HEK293 (cell line): ENCODE measurements at regions not wholly inside any gene's neighbourhood (a gene's known extent, or its start where the extent isn't known, plus 50 kb on each side); places are given as distances from the start of the nearest gene placed in this dataset.

Experiments used
- CTCF ChIA-PET: fragments of 350-600 bp; formaldehyde crosslinking; extraction: SDS; loops from one replicate; lab custom pipeline; 2021; ENCODE audit warnings: antibody characterized with exemption; lab: Yijun Ruan, JAX
- POLR2A ChIA-PET: fragments of 300-600 bp; formaldehyde crosslinking; extraction: SDS; loops from one replicate; lab custom pipeline; 2020; ENCODE audit warnings: antibody characterized with exemption, inconsistent platforms; lab: Yijun Ruan, JAX
- H3K27ac ChIP-seq: fragments of 200-500 bp; sonication (Bioruptor generic); 2 replicates; pipeline ENCODE4 v1.5.1; 2014; ENCODE audit warnings: low read depth, low read length, control low read depth, inconsistent platforms; ENCODE audit errors: extremely low read depth
- H3K36me3 ChIP-seq, 2 experiments: fragments of 200-500 bp in 1 of 2; sonication (Bioruptor generic) in 1 of 2; 1 replicate in 1 of 2; 2 replicates in 1 of 2; pipeline ENCODE4 v1.5.1; 2014 to 2017; ENCODE audit warnings: inconsistent platforms in 2 of 2, low read length in 2 of 2; ENCODE audit not compliant: control insufficient read depth in 2 of 2, insufficient read depth in 1 of 2
- H3K4me1 ChIP-seq: fragments of 200-500 bp; sonication (Bioruptor generic); 2 replicates; pipeline ENCODE4 v1.5.1; 2014; ENCODE audit warnings: mild to moderate bottlenecking, low read length, inconsistent platforms; ENCODE audit not compliant: control insufficient read depth, insufficient read depth
- H3K4me3 ChIP-seq: 2 replicates; pipeline ENCODE4 v1.5.1; 2011; ENCODE audit warnings: low read depth, mild to moderate bottlenecking, control low read depth, low read length, moderate library complexity
- H3K9me3 ChIP-seq: fragments of 200-500 bp; sonication (Bioruptor generic); 2 replicates; pipeline ENCODE4 v1.5.1; 2014; ENCODE audit warnings: low read depth, low read length, inconsistent platforms; ENCODE audit not compliant: control insufficient read depth, insufficient read depth
- GFI1B ChIP-seq: fragments of 450-650 bp; formaldehyde crosslinking; IDR thresholded peaks from 2 replicates; pipeline ENCODE4 v1.5.1; 2016; ENCODE audit warnings: missing biosample characterization, missing genetic modification characterization
- KLF9 ChIP-seq: fragments of 450-650 bp; formaldehyde crosslinking; IDR thresholded peaks from 2 replicates; pipeline ENCODE4 v1.5.1; 2016; ENCODE audit warnings: missing biosample characterization, missing genetic modification characterization, low read depth
- RBAK ChIP-seq: fragments of 450-650 bp; formaldehyde crosslinking; IDR thresholded peaks from 2 replicates; pipeline ENCODE4 v1.5.1; 2016; ENCODE audit warnings: missing biosample characterization, missing genetic modification characterization
- TRIM28 ChIP-seq: IDR thresholded peaks from 2 replicates; pipeline ENCODE4 v1.6.1; 2011; ENCODE audit warnings: low read length, control low read depth, borderline replicate concordance
- ZBTB21 ChIP-seq: fragments of 450-650 bp; formaldehyde crosslinking; IDR thresholded peaks from 2 replicates; pipeline ENCODE4 v1.5.1; 2017; ENCODE audit warnings: missing biosample characterization, missing genetic modification characterization
- ZEB2 ChIP-seq: fragments of 450-650 bp; formaldehyde crosslinking; IDR thresholded peaks from 2 replicates; pipeline ENCODE4 v1.5.1; 2016; ENCODE audit warnings: missing biosample characterization, missing genetic modification characterization
- ZNF140 ChIP-seq: fragments of 450-650 bp; formaldehyde crosslinking; IDR thresholded peaks from 2 replicates; pipeline ENCODE4 v1.5.1; 2016; ENCODE audit warnings: missing biosample characterization, missing genetic modification characterization
- ZNF157 ChIP-seq: fragments of 450-650 bp; formaldehyde crosslinking; IDR thresholded peaks from 2 replicates; pipeline ENCODE4 v1.5.1; 2016; ENCODE audit warnings: missing biosample characterization, missing genetic modification characterization
- ZNF2 ChIP-seq: fragments of 450-650 bp; formaldehyde crosslinking; IDR thresholded peaks from 2 replicates; pipeline ENCODE4 v1.5.1; 2016; ENCODE audit warnings: missing biosample characterization, missing genetic modification characterization
- ZNF341 ChIP-seq: fragments of 450-650 bp; formaldehyde crosslinking; IDR thresholded peaks from 2 replicates; pipeline ENCODE4; 2016; ENCODE audit warnings: low read depth, missing biosample characterization, missing genetic modification characterization
- ZNF423 ChIP-seq: fragments of 450-650 bp; formaldehyde crosslinking; IDR thresholded peaks from 2 replicates; pipeline ENCODE4 v1.5.1; 2016; ENCODE audit warnings: missing biosample characterization, missing genetic modification characterization
- ZNF48 ChIP-seq: fragments of 450-650 bp; formaldehyde crosslinking; IDR thresholded peaks from 2 replicates; pipeline ENCODE4 v1.5.1; 2016; ENCODE audit warnings: missing biosample characterization, missing genetic modification characterization
- ZNF514 ChIP-seq: fragments of 450-650 bp; formaldehyde crosslinking; IDR thresholded peaks from 2 replicates; pipeline ENCODE4 v1.5.1; 2016; ENCODE audit warnings: missing biosample characterization, missing genetic modification characterization
- ZNF544 ChIP-seq: fragments of 450-650 bp; formaldehyde crosslinking; IDR thresholded peaks from 2 replicates; pipeline ENCODE4 v1.5.0; 2017; ENCODE audit warnings: missing biosample characterization, missing genetic modification characterization
- ZNF560 ChIP-seq: fragments of 450-650 bp; formaldehyde crosslinking; IDR thresholded peaks from 2 replicates; pipeline ENCODE4 v1.5.1; 2017; ENCODE audit warnings: missing biosample characterization, missing genetic modification characterization, borderline replicate concordance
- ZNF677 ChIP-seq: fragments of 450-650 bp; IDR thresholded peaks from 2 replicates; pipeline ENCODE4 v1.5.0; 2018; ENCODE audit warnings: missing biosample characterization, mild to moderate bottlenecking, missing genetic modification characterization, moderate library complexity
- ZNF830 ChIP-seq: fragments of 450-650 bp; IDR thresholded peaks from 2 replicates; pipeline ENCODE4 v1.5.0; 2018; ENCODE audit warnings: missing biosample characterization, missing genetic modification characterization, low read depth, mild to moderate bottlenecking, moderate library complexity
- TF ChIP-seq, protein P1 (sequence below): fragments of 450-650 bp; formaldehyde crosslinking; IDR thresholded peaks from 2 replicates; pipeline ENCODE4 v1.5.1; 2016; ENCODE audit warnings: missing biosample characterization, missing genetic modification characterization
- TF ChIP-seq, protein P2 (sequence below): fragments of 450-650 bp; formaldehyde crosslinking; IDR thresholded peaks from 2 replicates; pipeline ENCODE4 v1.5.1; 2016; ENCODE audit warnings: missing biosample characterization, missing genetic modification characterization
- TF ChIP-seq, protein P3 (sequence below): fragments of 450-650 bp; formaldehyde crosslinking; IDR thresholded peaks from 2 replicates; pipeline ENCODE4 v1.5.1; 2016; ENCODE audit warnings: missing biosample characterization, missing genetic modification characterization
- TF ChIP-seq, protein P4 (sequence below): fragments of 450-650 bp; formaldehyde crosslinking; IDR thresholded peaks from 2 replicates; pipeline ENCODE4 v1.5.1; 2016; ENCODE audit warnings: missing biosample characterization, missing genetic modification characterization, borderline replicate concordance

DNA sequence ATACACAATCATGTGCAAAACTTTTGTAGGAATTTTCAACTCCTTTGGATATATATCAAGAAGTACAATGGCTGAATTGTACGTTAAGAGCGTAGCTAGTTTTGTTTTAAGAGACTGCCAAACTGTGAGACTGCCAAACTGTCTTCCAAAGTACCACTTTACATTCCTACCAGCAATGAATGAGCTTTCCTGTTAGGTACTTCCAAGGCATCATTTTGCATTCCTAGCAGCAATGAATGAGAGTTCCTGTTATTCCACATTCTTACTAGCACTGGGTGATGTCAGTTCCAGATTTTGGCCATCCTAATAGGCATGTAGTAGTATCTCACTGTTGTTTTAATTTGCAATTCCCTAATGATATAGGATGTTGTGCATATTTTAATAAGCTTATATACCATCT, 219.3 kb downstream of the KCNN2 start (continued):
- TF ChIP-seq, protein P1, sequence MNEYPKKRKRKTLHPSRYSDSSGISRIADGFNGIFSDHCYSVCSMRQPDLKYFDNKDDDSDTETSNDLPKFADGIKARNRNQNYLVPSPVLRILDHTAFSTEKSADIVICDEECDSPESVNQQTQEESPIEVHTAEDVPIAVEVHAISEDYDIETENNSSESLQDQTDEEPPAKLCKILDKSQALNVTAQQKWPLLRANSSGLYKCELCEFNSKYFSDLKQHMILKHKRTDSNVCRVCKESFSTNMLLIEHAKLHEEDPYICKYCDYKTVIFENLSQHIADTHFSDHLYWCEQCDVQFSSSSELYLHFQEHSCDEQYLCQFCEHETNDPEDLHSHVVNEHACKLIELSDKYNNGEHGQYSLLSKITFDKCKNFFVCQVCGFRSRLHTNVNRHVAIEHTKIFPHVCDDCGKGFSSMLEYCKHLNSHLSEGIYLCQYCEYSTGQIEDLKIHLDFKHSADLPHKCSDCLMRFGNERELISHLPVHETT (tag by site-specific recombination) = no peak
- TF ChIP-seq ZNF830 = no peak

DNA sequence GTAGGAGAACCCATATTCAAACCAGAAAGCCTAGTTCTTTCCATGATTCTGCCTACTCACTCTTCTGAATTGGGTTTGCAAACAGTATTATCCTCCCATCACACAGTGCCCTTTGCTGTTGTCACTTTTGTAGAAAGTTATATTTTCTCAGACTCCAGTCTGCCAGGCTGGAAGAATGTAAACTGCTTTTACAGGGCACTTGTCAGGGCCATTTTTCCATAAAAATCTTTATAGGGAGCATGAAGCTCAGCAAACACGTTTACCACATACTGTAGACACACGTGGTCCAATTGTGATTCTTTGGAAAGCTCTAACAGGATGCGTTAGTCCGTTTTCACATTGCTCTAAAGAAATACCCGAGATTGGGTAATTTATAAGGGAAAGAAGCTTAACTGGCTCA, 204.0 kb downstream of the KCNN2 start:
- ChIA-PET POLR2A (no interaction called here), CTCF (no interaction called here)
- Histone ChIP-seq H3K36me3 (no peaks in the 10 kb centered on the region), H3K4me3 (no peak overlapping the region), H3K4me1 (no peaks in the 10 kb centered on the region), H3K27ac (no peak overlapping the region), H3K9me3 (no peaks in the 10 kb centered on the region)
- TF ChIP-seq KLF9 = no peak
- no peak for TF ChIP-seq ZNF423
- TF ChIP-seq, protein P2, sequence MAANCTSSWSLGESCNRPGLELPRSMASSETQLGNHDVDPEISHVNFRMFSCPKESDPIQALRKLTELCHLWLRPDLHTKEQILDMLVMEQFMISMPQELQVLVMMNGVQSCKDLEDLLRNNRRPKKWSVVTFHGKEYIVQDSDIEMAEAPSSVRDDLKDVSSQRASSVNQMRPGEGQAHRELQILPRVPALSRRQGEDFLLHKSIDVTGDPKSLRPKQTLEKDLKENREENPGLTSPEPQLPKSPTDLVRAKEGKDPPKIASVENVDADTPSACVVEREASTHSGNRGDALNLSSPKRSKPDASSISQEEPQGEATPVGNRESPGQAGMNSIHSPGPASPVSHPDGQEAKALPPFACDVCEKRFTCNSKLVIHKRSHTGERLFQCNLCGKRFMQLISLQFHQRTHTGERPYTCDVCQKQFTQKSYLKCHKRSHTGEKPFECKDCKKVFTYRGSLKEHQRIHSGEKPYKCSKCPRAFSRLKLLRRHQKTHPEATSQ = no peak
- no peak for TF ChIP-seq ZNF544
- no peak for TF ChIP-seq TRIM28
- no peak for TF ChIP-seq ZNF514 (tag by site-specific recombination)
- TF ChIP-seq RBAK (tag by site-specific recombination) = no peak
- TF ChIP-seq ZNF140 (tag by site-specific recombination) = no peak
- TF ChIP-seq ZEB2 = no peak
- TF ChIP-seq ZNF560 = no peak
- TF ChIP-seq ZNF2 (tag by site-specific recombination) = no peak
- TF ChIP-seq, protein P3, sequence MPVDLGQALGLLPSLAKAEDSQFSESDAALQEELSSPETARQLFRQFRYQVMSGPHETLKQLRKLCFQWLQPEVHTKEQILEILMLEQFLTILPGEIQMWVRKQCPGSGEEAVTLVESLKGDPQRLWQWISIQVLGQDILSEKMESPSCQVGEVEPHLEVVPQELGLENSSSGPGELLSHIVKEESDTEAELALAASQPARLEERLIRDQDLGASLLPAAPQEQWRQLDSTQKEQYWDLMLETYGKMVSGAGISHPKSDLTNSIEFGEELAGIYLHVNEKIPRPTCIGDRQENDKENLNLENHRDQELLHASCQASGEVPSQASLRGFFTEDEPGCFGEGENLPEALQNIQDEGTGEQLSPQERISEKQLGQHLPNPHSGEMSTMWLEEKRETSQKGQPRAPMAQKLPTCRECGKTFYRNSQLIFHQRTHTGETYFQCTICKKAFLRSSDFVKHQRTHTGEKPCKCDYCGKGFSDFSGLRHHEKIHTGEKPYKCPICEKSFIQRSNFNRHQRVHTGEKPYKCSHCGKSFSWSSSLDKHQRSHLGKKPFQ (tag by site-specific recombination) = no peak
- no peak for TF ChIP-seq ZNF677 (tag by site-specific recombination)

DNA sequence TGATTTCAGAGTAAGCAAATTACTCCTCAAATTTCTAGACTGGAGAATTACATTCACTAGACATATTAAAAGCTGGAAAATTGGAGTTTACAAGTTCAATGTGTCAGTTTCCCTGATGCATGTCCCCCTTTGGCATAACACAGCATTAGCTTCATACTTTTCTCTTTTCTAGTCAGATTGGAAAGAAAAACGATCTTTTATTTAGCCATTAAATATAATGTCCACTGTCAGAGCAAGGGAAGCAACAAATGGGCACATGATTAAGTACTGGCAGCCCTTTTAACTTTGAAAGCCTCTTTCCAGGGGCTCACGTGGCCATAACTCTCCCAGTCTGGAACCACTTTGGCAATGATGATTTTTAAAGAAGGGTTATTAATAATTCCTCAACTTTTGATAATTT, 203.3 kb downstream of the KCNN2 start:
- no peaks in the 10 kb centered on the region for H3K4me1 ChIP-seq
- H3K36me3 ChIP-seq = no peaks in the 10 kb centered on the region
- no peaks in the 10 kb centered on the region for H3K9me3 ChIP-seq
- TF ChIP-seq ZNF48 (tag by site-specific recombination) (no peak), GFI1B (tag by site-specific recombination) (no peak), ZNF157 (no peak), ZNF341 (no peak), ZBTB21 (tag by site-specific recombination) (no peak)
- TF ChIP-seq, protein P4, sequence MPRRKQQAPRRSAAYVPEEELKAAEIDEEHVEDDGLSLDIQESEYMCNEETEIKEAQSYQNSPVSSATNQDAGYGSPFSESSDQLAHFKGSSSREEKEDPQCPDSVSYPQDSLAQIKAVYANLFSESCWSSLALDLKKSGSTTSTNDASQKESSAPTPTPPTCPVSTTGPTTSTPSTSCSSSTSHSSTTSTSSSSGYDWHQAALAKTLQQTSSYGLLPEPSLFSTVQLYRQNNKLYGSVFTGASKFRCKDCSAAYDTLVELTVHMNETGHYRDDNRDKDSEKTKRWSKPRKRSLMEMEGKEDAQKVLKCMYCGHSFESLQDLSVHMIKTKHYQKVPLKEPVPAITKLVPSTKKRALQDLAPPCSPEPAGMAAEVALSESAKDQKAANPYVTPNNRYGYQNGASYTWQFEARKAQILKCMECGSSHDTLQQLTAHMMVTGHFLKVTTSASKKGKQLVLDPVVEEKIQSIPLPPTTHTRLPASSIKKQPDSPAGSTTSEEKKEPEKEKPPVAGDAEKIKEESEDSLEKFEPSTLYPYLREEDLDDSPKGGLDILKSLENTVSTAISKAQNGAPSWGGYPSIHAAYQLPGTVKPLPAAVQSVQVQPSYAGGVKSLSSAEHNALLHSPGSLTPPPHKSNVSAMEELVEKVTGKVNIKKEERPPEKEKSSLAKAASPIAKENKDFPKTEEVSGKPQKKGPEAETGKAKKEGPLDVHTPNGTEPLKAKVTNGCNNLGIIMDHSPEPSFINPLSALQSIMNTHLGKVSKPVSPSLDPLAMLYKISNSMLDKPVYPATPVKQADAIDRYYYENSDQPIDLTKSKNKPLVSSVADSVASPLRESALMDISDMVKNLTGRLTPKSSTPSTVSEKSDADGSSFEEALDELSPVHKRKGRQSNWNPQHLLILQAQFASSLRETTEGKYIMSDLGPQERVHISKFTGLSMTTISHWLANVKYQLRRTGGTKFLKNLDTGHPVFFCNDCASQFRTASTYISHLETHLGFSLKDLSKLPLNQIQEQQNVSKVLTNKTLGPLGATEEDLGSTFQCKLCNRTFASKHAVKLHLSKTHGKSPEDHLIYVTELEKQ (tag by site-specific recombination) = no peak
- H3K4me3 ChIP-seq = no peak overlapping the region
- CTCF ChIA-PET = no interaction called here
- POLR2A ChIA-PET = no interaction called here
- H3K27ac ChIP-seq = no peak overlapping the region
